ENCODE measurements at regions not wholly inside any gene's neighbourhood (a gene's known extent, or its start where the extent isn't known, plus 50 kb on each side); places are given as distances from the start of the nearest gene placed in this dataset.

GRCh38 chr10:90484518-90484917 lies 373.3 kb downstream of the HTR7 start:
- no peak for TF ChIP-seq POLR2A (IDR thresholded peaks at IDR 0.05)
- no peak for TF ChIP-seq CTCF (IDR thresholded peaks at IDR 0.05)
- no peak for TF ChIP-seq EP300 (IDR thresholded peaks at IDR 0.05)

Measured in sigmoid colon (tissue), 4 donors.